Neural cell (in vitro differentiated cells): ENCODE measurements at regions not wholly inside any gene's neighbourhood (a gene's known extent, or its start where the extent isn't known, plus 50 kb on each side); places are given as distances from the start of the nearest gene placed in this dataset.

Experiments used
- H2AFZ ChIP-seq: fragments of 200-600, 300-800 bp; sonication (generic), shearing (Covaris generic); 2 replicates; pipeline ENCODE4 v1.6.0; 2014; ENCODE audit warnings: low read depth, mild to moderate bottlenecking, antibody characterized with exemption, low read length, moderate library complexity
- H3F3A ChIP-seq: fragments of 200-600 bp; shearing (Covaris generic); 2 replicates; pipeline ENCODE4 v1.6.1; 2016; ENCODE audit warnings: mild to moderate bottlenecking, moderate library complexity, mixed read lengths, antibody characterized with exemption, low read length; ENCODE audit not compliant: insufficient read depth, poor library complexity, severe bottlenecking
- H3K27ac ChIP-seq: fragments of 200-600, 300-800 bp; sonication (generic), shearing (Covaris generic); 2 replicates; pipeline ENCODE4 v1.5.1; 2014; ENCODE audit warnings: mild to moderate bottlenecking, low read length, moderate library complexity
- H3K27me3 ChIP-seq: fragments of 300-800, 200-600 bp; sonication (generic), shearing (Covaris generic); 2 replicates; pipeline ENCODE4 v1.6.0; 2014; ENCODE audit warnings: mild to moderate bottlenecking, low read depth, low read length, moderate library complexity; ENCODE audit not compliant: insufficient read depth
- H3K36me3 ChIP-seq: fragments of 300-800, 200-600 bp; sonication (generic), shearing (Covaris generic); 2 replicates; pipeline ENCODE4 v1.5.1; 2014; ENCODE audit warnings: mild to moderate bottlenecking, antibody characterized with exemption, low read length, moderate library complexity; ENCODE audit not compliant: insufficient read depth
- H3K4me2 ChIP-seq: fragments of 300-800, 200-600 bp; sonication (generic), shearing (Covaris generic); 2 replicates; pipeline ENCODE4 v1.6.0; 2014; ENCODE audit warnings: mild to moderate bottlenecking, low read length
- H3K4me3 ChIP-seq: fragments of 300-800, 200-600 bp; sonication (generic), shearing (Covaris generic); 2 replicates; pipeline ENCODE4 v1.5.1; 2014; ENCODE audit warnings: mild to moderate bottlenecking, low read length, moderate library complexity
- H3K79me2 ChIP-seq: fragments of 200-600 bp; shearing (Covaris generic); replicated peaks from 2 replicates; pipeline ENCODE4 v1.6.0; 2014; ENCODE audit warnings: mild to moderate bottlenecking, low read length, moderate library complexity; ENCODE audit not compliant: insufficient read depth
- H3K9ac ChIP-seq: fragments of 300-800, 200-600 bp; sonication (generic), shearing (Covaris generic); 2 replicates; pipeline ENCODE4 v1.6.1; 2016; ENCODE audit warnings: mild to moderate bottlenecking, low read length, mixed read lengths
- H3K9me2 ChIP-seq: fragments of 200-600 bp; shearing (Covaris generic); 2 replicates; pipeline ENCODE4 v1.6.1; 2016; ENCODE audit warnings: mild to moderate bottlenecking, low read length, mixed read lengths; ENCODE audit not compliant: insufficient read depth
- H3K9me3 ChIP-seq: fragments of 200-600, 300-800 bp; sonication (generic), shearing (Covaris generic); 2 replicates; pipeline ENCODE4 v1.6.1; 2016; ENCODE audit warnings: mild to moderate bottlenecking, mixed run types, low read length, moderate library complexity, mixed read lengths
- H4K20me1 ChIP-seq: fragments of 200-600 bp; shearing (Covaris generic); 2 replicates; pipeline ENCODE4 v1.6.1; 2016; ENCODE audit warnings: mild to moderate bottlenecking, mixed run types; ENCODE audit not compliant: insufficient read depth
- CTCF ChIP-seq: fragments of 450-650 bp; IDR thresholded peaks from 2 replicates; pipeline ENCODE4 v1.5.1; 2014; ENCODE audit warnings: antibody characterized with exemption, mild to moderate bottlenecking, moderate library complexity; ENCODE audit not compliant: poor library complexity, severe bottlenecking
- EP300 ChIP-seq: fragments of 450-650 bp; conservative IDR thresholded peaks from 2 replicates; pipeline ENCODE4 v1.6.1; 2014; ENCODE audit warnings: antibody characterized with exemption, mild to moderate bottlenecking, moderate library complexity; ENCODE audit not compliant: poor library complexity, severe bottlenecking
- EZH2 ChIP-seq: fragments of 200-600, 300-800 bp; shearing (Covaris generic), sonication (generic); IDR thresholded peaks from 2 replicates; pipeline ENCODE4 v1.6.1; 2014; ENCODE audit warnings: antibody characterized with exemption, low read length, borderline replicate concordance, mild to moderate bottlenecking; ENCODE audit not compliant: insufficient read depth, poor library complexity, severe bottlenecking
- MXI1 ChIP-seq: fragments of 450-650 bp; conservative IDR thresholded peaks from 2 replicates; pipeline ENCODE4 v1.6.1; 2014; ENCODE audit warnings: antibody characterized with exemption, mild to moderate bottlenecking; ENCODE audit not compliant: poor library complexity, severe bottlenecking
- POLR2AphosphoS5 ChIP-seq: IDR thresholded peaks from 2 replicates; pipeline ENCODE4 v1.6.1; 2012
- RAD21 ChIP-seq: fragments of 450-650 bp; conservative IDR thresholded peaks from 2 replicates; pipeline ENCODE4 v1.6.1; 2014; ENCODE audit warnings: antibody characterized with exemption, mild to moderate bottlenecking, moderate library complexity
- REST ChIP-seq: IDR thresholded peaks from 2 replicates; pipeline ENCODE4 v1.6.1; 2012; ENCODE audit warnings: borderline replicate concordance
- SMC3 ChIP-seq: fragments of 450-650 bp; conservative IDR thresholded peaks from 2 replicates; pipeline ENCODE4 v1.6.1; 2014; ENCODE audit warnings: antibody characterized with exemption, mild to moderate bottlenecking, moderate library complexity; ENCODE audit not compliant: poor library complexity
- TAF1 ChIP-seq: IDR thresholded peaks from 2 replicates; pipeline ENCODE4 v1.6.1; 2012; ENCODE audit warnings: low read depth

- Histone ChIP-seq H3K4me3 (no peak overlapping the region), H3K27ac (no peak overlapping the region), H4K20me1 (no peaks in the 10 kb centered on the region), H3K9me2 (no peaks in the 10 kb centered on the region), H3K4me2 (no peak overlapping the region), H3K36me3 (no peaks in the 10 kb centered on the region), H3K9ac (no peak overlapping the region), H3K9me3 (no peaks in the 10 kb centered on the region), H3K79me2 (no peaks in the 10 kb centered on the region), H2AFZ (no peak overlapping the region), H3K27me3 (no peaks in the 10 kb centered on the region), H3F3A (no peaks in the 10 kb centered on the region)
- TF ChIP-seq REST (no peak), EZH2 (no peak), MXI1 (no peak), TAF1 (no peak), CTCF (no peak), EP300 (no peak), SMC3 (no peak), RAD21 (no peak), POLR2AphosphoS5 (no peak)
Measured at GRCh38 chr6:1538369-1538768, 71.3 kb upstream of the FOXC1 start.

- no peaks in the 10 kb centered on the region for H3K9me2 ChIP-seq
- H3F3A ChIP-seq, result no peaks in the 10 kb centered on the region
- H3K9me3 ChIP-seq, result no peaks in the 10 kb centered on the region
- H3K4me2 ChIP-seq, result no peak overlapping the region
- no peak overlapping the region for H2AFZ ChIP-seq
- no peaks in the 10 kb centered on the region for H3K79me2 ChIP-seq
- no peak overlapping the region for H3K27ac ChIP-seq
- H3K9ac ChIP-seq, result no peak overlapping the region
- no peak overlapping the region for H3K4me3 ChIP-seq
- no peaks in the 10 kb centered on the region for H3K27me3 ChIP-seq
- no peaks in the 10 kb centered on the region for H4K20me1 ChIP-seq
- no peaks in the 10 kb centered on the region for H3K36me3 ChIP-seq
- no peak for TF ChIP-seq POLR2AphosphoS5
Measured at GRCh38 chr6:1538810-1539478, 70.8 kb upstream of the FOXC1 start.
